HepG2 (cell line): ENCODE measurements at regions not wholly inside any gene's neighbourhood (a gene's known extent, or its start where the extent isn't known, plus 50 kb on each side); places are given as distances from the start of the nearest gene placed in this dataset.

ENCODE experiments used
- ATAC-seq: fragments of 200-7000 bp; cut with Tn5 transposase; 3 replicates; pipeline ENCODE4 v1.9.1; 2020; ENCODE audit warnings: mild to moderate bottlenecking, moderate library complexity
- BruUV-seq: library from RNA; stranded (reverse); fragments of 400-500 nt; replicated peaks from 2 replicates; lab custom pipeline; 2021; lab: Mats Ljungman, UMichigan
- CTCF ChIA-PET: fragments of 300-600 bp; formaldehyde crosslinking; extraction: SDS; loops from one replicate; lab custom pipeline; 2021; ENCODE audit warnings: low total read pairs, inconsistent platforms, low intra/inter-chr PET ratio; lab: Yijun Ruan, JAX
- POLR2A ChIA-PET: fragments of 350-600 bp; sonication (Branson Sonifier 250); formaldehyde crosslinking; loops from one replicate; lab custom pipeline; 2020; ENCODE audit warnings: antibody characterized with exemption, inconsistent platforms; lab: Yijun Ruan, JAX
- DNase-seq: peaks from one replicate; pipeline ENCODE4 v3.0.0-alpha.2; 2015; ENCODE audit warnings: low spot score
- FAIRE-seq: peaks from 3 replicates; lab custom pipeline; 2011; peaks lifted over from hg19 to GRCh38; lab: Jason Lieb, UNC
- H2AFZ ChIP-seq: one replicate; pipeline ENCODE4 v1.6.1; 2011; ENCODE audit warnings: low read length, inconsistent platforms
- H3K27ac ChIP-seq: fragments of 300-600 bp; 3 replicates; pipeline ENCODE4 v1.8.0; 2011; ENCODE audit warnings: mixed run types, mild to moderate bottlenecking, mixed read lengths, low read length, inconsistent platforms; ENCODE audit not compliant: insufficient read depth; ENCODE audit errors: extremely low read length
- H3K27me3 ChIP-seq, 2 experiments: fragments of 200-600 bp in 1 of 2; 2 replicates in 1 of 2; 3 replicates in 1 of 2; pipeline versions ENCODE4 v1.6.0 to v1.8.0; 2011; ENCODE audit warnings: low read length in 2 of 2, mild to moderate bottlenecking in 2 of 2, moderate library complexity in 2 of 2, inconsistent platforms in 1 of 2; ENCODE audit not compliant: insufficient read depth in 2 of 2, control insufficient read depth in 1 of 2
- H3K36me3 ChIP-seq, 2 experiments: fragments of 200-600 bp in 1 of 2; replicated peaks in 1 of 2; 2 replicates in 1 of 2; 3 replicates in 1 of 2; pipeline versions ENCODE4 v1.5.1 to v1.8.0; 2011; ENCODE audit warnings: low read length in 2 of 2, inconsistent platforms in 1 of 2; ENCODE audit not compliant: insufficient read depth in 2 of 2, control insufficient read depth in 1 of 2
- H3K4me1 ChIP-seq: 2 replicates; pipeline ENCODE4 v1.5.1; 2012; ENCODE audit warnings: low read length, inconsistent platforms; ENCODE audit not compliant: insufficient read depth
- H3K4me2 ChIP-seq: 2 replicates; pipeline ENCODE4 v1.6.0; 2011; ENCODE audit warnings: low read depth, low read length, inconsistent platforms
- H3K4me3 ChIP-seq, 3 experiments: fragments of 200-600 bp in 1 of 3; sonication (generic), shearing (Covaris generic) in 1 of 3; replicated peaks in 1 of 3; 2 replicates each; pipeline ENCODE4 v1.5.1; 2011 to 2016; ENCODE audit warnings: low read length in 3 of 3, inconsistent platforms in 2 of 3, low read depth in 2 of 3, mild to moderate bottlenecking in 2 of 3, control low read depth in 1 of 3, mixed read lengths in 1 of 3; ENCODE audit not compliant: insufficient read depth in 1 of 3
- H3K79me2 ChIP-seq: one replicate; pipeline ENCODE4 v1.6.1; 2011; ENCODE audit warnings: low read length, inconsistent platforms; ENCODE audit not compliant: insufficient read depth
- H3K9ac ChIP-seq: 2 replicates; pipeline ENCODE4 v1.6.0; 2011; ENCODE audit warnings: mild to moderate bottlenecking, low read depth, low read length, inconsistent platforms; ENCODE audit not compliant: insufficient read depth
- H3K9me3 ChIP-seq: 2 replicates; pipeline ENCODE4 v1.5.1; 2012; ENCODE audit warnings: mild to moderate bottlenecking, low read length
- H4K20me1 ChIP-seq: 2 replicates; pipeline ENCODE4 v1.6.0; 2011; ENCODE audit warnings: inconsistent platforms, mild to moderate bottlenecking, low read length, moderate library complexity; ENCODE audit not compliant: insufficient read depth
- ASH2L ChIP-seq: fragments of 300-600, 200-600 bp; sonication (generic); IDR thresholded peaks from 2 replicates; pipeline ENCODE4 v1.7.0; 2017; ENCODE audit warnings: low read depth, mild to moderate bottlenecking, moderate library complexity, mixed read lengths, low read length; ENCODE audit not compliant: insufficient read length
- ELF1 ChIP-seq: sonication (generic); formaldehyde crosslinking; IDR thresholded peaks from 2 replicates; pipeline ENCODE4 v1.4.0; 2020; ENCODE audit warnings: missing genetic modification reagents
- NAIF1 ChIP-seq: sonication (generic); formaldehyde crosslinking; IDR thresholded peaks from 2 replicates; pipeline ENCODE4 v1.5.0; 2020; ENCODE audit warnings: mild to moderate bottlenecking, missing genetic modification reagents, borderline replicate concordance
- ZFP82 ChIP-seq: sonication (generic); formaldehyde crosslinking; IDR thresholded peaks from 2 replicates; pipeline ENCODE4 v1.5.1; 2020; ENCODE audit warnings: mild to moderate bottlenecking, missing genetic modification reagents, borderline replicate concordance
- ZNF235 ChIP-seq: sonication (generic); formaldehyde crosslinking; IDR thresholded peaks from 2 replicates; pipeline ENCODE4 v1.8.1; 2023; ENCODE audit warnings: mild to moderate bottlenecking, missing genetic modification reagents, borderline replicate concordance
- in situ Hi-C: cut with HindIII; loops from 2 replicates; pipeline ENCODE4 v1.10.0; 2017; ENCODE audit warnings: low pct_unique_long_range_greater_than_20kb; ENCODE audit not compliant: extremely low pct_ligation_motif_present
- intact Hi-C: fragments of 100-400 bp; cut with micrococcal nuclease; formaldehyde crosslinking; loops from one replicate; pipeline ENCODE4 v1.10.0; 2022; ENCODE audit not compliant: unreplicated experiment
- TF ChIP-seq, protein P1 (sequence below): sonication (generic); formaldehyde crosslinking; IDR thresholded peaks from 2 replicates; pipeline ENCODE4 v1.8.1; 2023; ENCODE audit warnings: mild to moderate bottlenecking, inconsistent platforms, moderate library complexity, missing genetic modification reagents, borderline replicate concordance
- TF ChIP-seq, protein P2 (sequence below): IDR thresholded peaks from 2 replicates; pipeline ENCODE4 v1.4.0; 2020; ENCODE audit warnings: mild to moderate bottlenecking, missing genetic modification reagents

DNA sequence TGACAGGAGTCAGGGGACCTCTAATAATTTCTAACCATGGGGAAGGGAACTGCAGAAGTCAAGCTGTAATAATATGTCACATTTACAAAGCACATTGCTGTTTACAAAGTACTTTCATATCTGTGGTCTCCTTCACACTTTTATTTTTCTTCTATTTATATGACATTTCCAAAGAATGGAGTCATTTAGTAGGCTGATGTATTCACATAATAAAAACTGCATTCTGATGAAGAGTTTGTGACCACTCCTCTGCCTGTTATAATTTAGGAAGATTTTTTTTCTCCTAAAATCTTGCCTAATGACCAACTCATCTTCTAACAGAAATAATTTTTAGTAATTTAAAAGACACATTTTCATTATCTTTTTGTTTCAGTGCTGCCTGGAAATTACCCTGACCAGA is 272.2 kb upstream of the VEPH1 start:
- Histone ChIP-seq H3K9ac (no peak overlapping the region), H3K27me3 (no peaks in the 10 kb centered on the region), H3K4me3 (no peak overlapping the region), H3K27ac (no peak overlapping the region), H3K36me3 (no peaks in the 10 kb centered on the region), H3K4me1 (no peaks in the 10 kb centered on the region), H3K79me2 (no peaks in the 10 kb centered on the region), H4K20me1 (no peaks in the 10 kb centered on the region)
- no peak for ATAC-seq
- POLR2A ChIA-PET = no interaction called here
- in situ Hi-C loops (no loop called here), intact Hi-C loops (no loop called here)
- TF ChIP-seq ZFP82 (CRISPR knock-in tag) (no peak), NAIF1 (CRISPR knock-in tag) (no peak), ZNF235 (CRISPR knock-in tag) (no peak), ELF1 (CRISPR knock-in tag) (no peak), ASH2L (no peak)
- TF ChIP-seq, protein P1, sequence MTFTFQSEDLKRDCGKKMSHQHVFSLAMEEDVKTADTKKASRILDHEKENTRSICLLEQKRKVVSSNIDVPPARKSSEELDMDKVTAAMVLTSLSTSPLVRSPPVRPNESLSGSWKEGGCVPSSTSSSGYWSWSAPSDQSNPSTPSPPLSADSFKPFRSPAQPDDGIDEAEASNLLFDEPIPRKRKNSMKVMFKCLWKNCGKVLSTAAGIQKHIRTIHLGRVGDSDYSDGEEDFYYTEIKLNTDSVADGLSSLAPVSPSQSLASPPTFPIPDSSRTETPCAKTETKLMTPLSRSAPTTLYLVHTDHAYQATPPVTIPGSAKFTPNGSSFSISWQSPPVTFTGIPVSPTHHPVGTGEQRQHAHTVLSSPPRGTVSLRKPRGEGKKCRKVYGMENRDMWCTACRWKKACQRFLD (CRISPR knock-in tag) = no peak
- TF ChIP-seq, protein P2, sequence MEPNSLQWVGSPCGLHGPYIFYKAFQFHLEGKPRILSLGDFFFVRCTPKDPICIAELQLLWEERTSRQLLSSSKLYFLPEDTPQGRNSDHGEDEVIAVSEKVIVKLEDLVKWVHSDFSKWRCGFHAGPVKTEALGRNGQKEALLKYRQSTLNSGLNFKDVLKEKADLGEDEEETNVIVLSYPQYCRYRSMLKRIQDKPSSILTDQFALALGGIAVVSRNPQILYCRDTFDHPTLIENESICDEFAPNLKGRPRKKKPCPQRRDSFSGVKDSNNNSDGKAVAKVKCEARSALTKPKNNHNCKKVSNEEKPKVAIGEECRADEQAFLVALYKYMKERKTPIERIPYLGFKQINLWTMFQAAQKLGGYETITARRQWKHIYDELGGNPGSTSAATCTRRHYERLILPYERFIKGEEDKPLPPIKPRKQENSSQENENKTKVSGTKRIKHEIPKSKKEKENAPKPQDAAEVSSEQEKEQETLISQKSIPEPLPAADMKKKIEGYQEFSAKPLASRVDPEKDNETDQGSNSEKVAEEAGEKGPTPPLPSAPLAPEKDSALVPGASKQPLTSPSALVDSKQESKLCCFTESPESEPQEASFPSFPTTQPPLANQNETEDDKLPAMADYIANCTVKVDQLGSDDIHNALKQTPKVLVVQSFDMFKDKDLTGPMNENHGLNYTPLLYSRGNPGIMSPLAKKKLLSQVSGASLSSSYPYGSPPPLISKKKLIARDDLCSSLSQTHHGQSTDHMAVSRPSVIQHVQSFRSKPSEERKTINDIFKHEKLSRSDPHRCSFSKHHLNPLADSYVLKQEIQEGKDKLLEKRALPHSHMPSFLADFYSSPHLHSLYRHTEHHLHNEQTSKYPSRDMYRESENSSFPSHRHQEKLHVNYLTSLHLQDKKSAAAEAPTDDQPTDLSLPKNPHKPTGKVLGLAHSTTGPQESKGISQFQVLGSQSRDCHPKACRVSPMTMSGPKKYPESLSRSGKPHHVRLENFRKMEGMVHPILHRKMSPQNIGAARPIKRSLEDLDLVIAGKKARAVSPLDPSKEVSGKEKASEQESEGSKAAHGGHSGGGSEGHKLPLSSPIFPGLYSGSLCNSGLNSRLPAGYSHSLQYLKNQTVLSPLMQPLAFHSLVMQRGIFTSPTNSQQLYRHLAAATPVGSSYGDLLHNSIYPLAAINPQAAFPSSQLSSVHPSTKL = no peak
- TF ChIP-seq, all 625 proteins: peak for 0
- Histone ChIP-seq H2AFZ (no peak overlapping the region), H3K4me2 (no peak overlapping the region), H3K9me3 (no peaks in the 10 kb centered on the region)
- CTCF ChIA-PET = no interaction called here
- no peak for DNase-seq
- BruUV-seq = no TSS peak
- FAIRE-seq = no peak
